ENCODE measurements at regions not wholly inside any gene's neighbourhood (a gene's known extent, or its start where the extent isn't known, plus 50 kb on each side); places are given as distances from the start of the nearest gene placed in this dataset.

DNA sequence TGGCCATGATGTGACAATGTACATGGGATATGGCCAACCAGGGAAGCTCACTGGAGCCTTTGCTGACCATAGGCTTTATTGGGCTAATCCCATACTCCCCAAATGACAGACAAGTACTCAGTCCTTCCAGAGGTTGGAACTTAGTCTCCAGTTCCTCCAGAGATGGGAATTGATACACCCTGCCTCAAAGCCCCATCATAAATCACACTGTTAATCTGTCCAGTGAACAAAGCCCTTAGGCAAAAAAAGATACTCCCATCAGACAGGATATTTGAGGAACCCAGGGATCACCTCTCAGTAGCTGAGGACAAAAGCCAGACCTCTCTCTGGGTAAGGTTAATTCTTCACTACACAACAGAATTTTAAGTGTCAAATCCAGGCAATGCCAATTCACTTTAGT is 247.5 kb upstream of the CDH20 start:
- DNase-seq = no peak
- TF ChIP-seq, protein P1, sequence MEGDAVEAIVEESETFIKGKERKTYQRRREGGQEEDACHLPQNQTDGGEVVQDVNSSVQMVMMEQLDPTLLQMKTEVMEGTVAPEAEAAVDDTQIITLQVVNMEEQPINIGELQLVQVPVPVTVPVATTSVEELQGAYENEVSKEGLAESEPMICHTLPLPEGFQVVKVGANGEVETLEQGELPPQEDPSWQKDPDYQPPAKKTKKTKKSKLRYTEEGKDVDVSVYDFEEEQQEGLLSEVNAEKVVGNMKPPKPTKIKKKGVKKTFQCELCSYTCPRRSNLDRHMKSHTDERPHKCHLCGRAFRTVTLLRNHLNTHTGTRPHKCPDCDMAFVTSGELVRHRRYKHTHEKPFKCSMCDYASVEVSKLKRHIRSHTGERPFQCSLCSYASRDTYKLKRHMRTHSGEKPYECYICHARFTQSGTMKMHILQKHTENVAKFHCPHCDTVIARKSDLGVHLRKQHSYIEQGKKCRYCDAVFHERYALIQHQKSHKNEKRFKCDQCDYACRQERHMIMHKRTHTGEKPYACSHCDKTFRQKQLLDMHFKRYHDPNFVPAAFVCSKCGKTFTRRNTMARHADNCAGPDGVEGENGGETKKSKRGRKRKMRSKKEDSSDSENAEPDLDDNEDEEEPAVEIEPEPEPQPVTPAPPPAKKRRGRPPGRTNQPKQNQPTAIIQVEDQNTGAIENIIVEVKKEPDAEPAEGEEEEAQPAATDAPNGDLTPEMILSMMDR (IDR thresholded peaks at IDR 0.05) = no peak
- no peak for TF ChIP-seq POLR2A (IDR thresholded peaks at IDR 0.05)
- intact Hi-C loops (cut with DNase I) = no loop called here
- Histone ChIP-seq H3K9me3 (no peaks in the 10 kb centered on the region), H3K27ac (no peak overlapping the region), H3K4me3 (replicated peaks in 1 of 3) (no peak overlapping the region), H3K36me3 (no peaks in the 10 kb centered on the region), H3K27me3 (no peaks in the 10 kb centered on the region), H3K4me1 (no peaks in the 10 kb centered on the region)

DNA sequence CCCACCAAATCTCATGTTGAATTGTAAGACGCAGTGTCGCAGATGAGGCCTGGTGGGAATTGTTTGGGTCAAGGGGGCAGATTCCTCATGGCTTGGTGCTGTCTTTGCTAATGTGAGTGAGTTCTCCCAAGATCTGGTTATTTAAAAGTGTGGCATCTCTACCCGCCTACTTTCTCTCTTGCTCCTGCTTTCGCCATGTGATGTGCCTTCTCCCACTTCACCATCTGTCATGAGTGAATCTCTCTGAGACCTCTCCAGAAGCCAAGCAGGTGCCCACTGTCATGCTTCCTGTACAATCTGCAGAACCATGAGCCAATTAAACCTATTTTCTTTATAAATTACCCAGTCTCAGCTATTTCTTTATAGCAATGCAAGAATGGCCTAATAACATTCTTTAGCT is 246.6 kb upstream of the CDH20 start:
- no peak overlapping the region for H3K4me3 ChIP-seq (replicated peaks in 1 of 3)
- no peak for TF ChIP-seq POLR2A (IDR thresholded peaks at IDR 0.05)
- TF ChIP-seq, protein P1 (IDR thresholded peaks at IDR 0.05) = no peak
- no peaks in the 10 kb centered on the region for H3K27me3 ChIP-seq
- DNase-seq = no peak
- no peak overlapping the region for H3K27ac ChIP-seq
- no peaks in the 10 kb centered on the region for H3K9me3 ChIP-seq
- H3K4me1 ChIP-seq = no peaks in the 10 kb centered on the region
- no peaks in the 10 kb centered on the region for H3K36me3 ChIP-seq
- intact Hi-C loops (cut with DNase I) = no loop called here
- 95 to 96% methylated on average over 4 of the region's 4 CpGs for WGBS, 2 donors

DNA sequence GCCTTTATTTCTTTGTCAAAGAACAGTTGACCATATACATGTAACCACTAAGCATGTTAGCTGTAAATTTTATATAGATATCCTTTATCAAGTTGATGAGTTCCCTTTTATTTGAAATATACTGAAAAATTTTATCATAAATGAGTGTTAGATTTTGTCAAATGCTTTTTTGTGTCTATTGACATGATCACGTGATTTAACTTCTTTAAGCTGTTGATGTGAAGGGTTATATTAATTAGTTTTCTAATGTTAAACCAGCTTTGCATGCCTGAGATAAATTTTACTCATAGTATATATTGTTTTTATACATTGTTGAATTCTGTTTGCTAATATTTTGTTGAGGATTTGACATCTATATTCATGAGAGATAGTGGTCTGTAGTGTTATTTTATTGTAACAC is 241.9 kb upstream of the CDH20 start:
- no peaks in the 10 kb centered on the region for H3K27me3 ChIP-seq
- no peaks in the 10 kb centered on the region for H3K36me3 ChIP-seq
- no peaks in the 10 kb centered on the region for H3K4me1 ChIP-seq
- no peak for DNase-seq
- intact Hi-C loops (cut with DNase I) = no loop called here
- TF ChIP-seq, protein P1 (IDR thresholded peaks at IDR 0.05) = no peak
- TF ChIP-seq POLR2A (IDR thresholded peaks at IDR 0.05) = no peak
- WGBS, 2 donors = 95 to 97% methylated on average over 1 of the region's 1 CpG
- no peak overlapping the region for H3K4me3 ChIP-seq (replicated peaks in 1 of 3)
- H3K27ac ChIP-seq = no peak overlapping the region
- no peaks in the 10 kb centered on the region for H3K9me3 ChIP-seq

DNA sequence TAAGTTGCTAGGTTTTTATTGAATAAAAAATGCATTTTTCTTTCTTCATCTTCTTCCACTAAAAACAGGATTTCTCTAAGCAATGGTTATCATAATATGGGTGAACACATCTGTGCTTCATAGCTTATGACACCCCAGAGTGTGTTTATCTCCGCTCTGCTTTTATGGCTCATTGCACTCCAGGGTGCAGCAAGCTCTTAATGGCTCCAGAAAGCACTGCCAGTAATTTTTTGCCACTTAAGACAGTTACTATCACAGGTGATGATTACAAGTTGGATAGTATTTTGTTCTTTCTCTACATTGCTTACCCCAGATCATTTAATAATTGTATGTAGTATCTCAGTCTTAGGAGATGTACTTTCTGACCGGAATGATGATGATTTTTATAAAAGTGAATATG is 239.3 kb upstream of the CDH20 start:
- H3K36me3 ChIP-seq = no peaks in the 10 kb centered on the region
- TF ChIP-seq, protein P1 (IDR thresholded peaks at IDR 0.05) = no peak
- TF ChIP-seq POLR2A (IDR thresholded peaks at IDR 0.05) = no peak
- H3K27me3 ChIP-seq = no peaks in the 10 kb centered on the region
- intact Hi-C loops (cut with DNase I) = no loop called here
- WGBS, 2 donors = 69 to 71% methylated on average over 2 of the region's 2 CpGs
- no peaks in the 10 kb centered on the region for H3K9me3 ChIP-seq
- H3K4me1 ChIP-seq = no peaks in the 10 kb centered on the region
- no peak overlapping the region for H3K4me3 ChIP-seq (replicated peaks in 1 of 3)
- DNase-seq = no peak
- no peak overlapping the region for H3K27ac ChIP-seq

- Histone ChIP-seq H3K9me3 (no peaks in the 10 kb centered on the region), H3K4me3 (replicated peaks in 1 of 3) (no peak overlapping the region), H3K4me1 (no peaks in the 10 kb centered on the region), H3K27me3 (no peaks in the 10 kb centered on the region), H3K27ac (no peak overlapping the region), H3K36me3 (no peaks in the 10 kb centered on the region)
- TF ChIP-seq, protein P1 (IDR thresholded peaks at IDR 0.05) = no peak
- no peak for TF ChIP-seq POLR2A (IDR thresholded peaks at IDR 0.05)
- no peak for DNase-seq
- intact Hi-C loops (cut with DNase I) = no loop called here
- whole genome bisulfite sequencing, 2 donors = 56 to 65% methylated on average over 2 of the region's 2 CpGs
These were observed 237.0 kb upstream of the CDH20 start for GRCh38 chr18:61096226-61096625.
